Astrocyte (in vitro differentiated cells and primary cell): ENCODE measurements at regions not wholly inside any gene's neighbourhood (a gene's known extent, or its start where the extent isn't known, plus 50 kb on each side); places are given as distances from the start of the nearest gene placed in this dataset.

Source experiments
- EZH2 ChIP-seq: IDR thresholded peaks from 2 replicates; pipeline ENCODE4 v1.6.1; 2012; ENCODE audit warnings: mild to moderate bottlenecking, low read length, inconsistent platforms; ENCODE audit not compliant: insufficient read depth
- TF ChIP-seq, protein P1 (sequence below): IDR thresholded peaks from 2 replicates; pipeline ENCODE4 v1.5.1; 2011; ENCODE audit warnings: low read depth, mild to moderate bottlenecking, inconsistent platforms, low read length, moderate library complexity; ENCODE audit not compliant: insufficient read depth

- TF ChIP-seq, protein P1, sequence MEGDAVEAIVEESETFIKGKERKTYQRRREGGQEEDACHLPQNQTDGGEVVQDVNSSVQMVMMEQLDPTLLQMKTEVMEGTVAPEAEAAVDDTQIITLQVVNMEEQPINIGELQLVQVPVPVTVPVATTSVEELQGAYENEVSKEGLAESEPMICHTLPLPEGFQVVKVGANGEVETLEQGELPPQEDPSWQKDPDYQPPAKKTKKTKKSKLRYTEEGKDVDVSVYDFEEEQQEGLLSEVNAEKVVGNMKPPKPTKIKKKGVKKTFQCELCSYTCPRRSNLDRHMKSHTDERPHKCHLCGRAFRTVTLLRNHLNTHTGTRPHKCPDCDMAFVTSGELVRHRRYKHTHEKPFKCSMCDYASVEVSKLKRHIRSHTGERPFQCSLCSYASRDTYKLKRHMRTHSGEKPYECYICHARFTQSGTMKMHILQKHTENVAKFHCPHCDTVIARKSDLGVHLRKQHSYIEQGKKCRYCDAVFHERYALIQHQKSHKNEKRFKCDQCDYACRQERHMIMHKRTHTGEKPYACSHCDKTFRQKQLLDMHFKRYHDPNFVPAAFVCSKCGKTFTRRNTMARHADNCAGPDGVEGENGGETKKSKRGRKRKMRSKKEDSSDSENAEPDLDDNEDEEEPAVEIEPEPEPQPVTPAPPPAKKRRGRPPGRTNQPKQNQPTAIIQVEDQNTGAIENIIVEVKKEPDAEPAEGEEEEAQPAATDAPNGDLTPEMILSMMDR: no peak
- no peak for TF ChIP-seq EZH2
Measured at GRCh38 chr11:116073854-116074837, 569.9 kb upstream of the CADM1 start.
